ENCODE measurements at regions not wholly inside any gene's neighbourhood (a gene's known extent, or its start where the extent isn't known, plus 50 kb on each side); places are given as distances from the start of the nearest gene placed in this dataset.

DNA sequence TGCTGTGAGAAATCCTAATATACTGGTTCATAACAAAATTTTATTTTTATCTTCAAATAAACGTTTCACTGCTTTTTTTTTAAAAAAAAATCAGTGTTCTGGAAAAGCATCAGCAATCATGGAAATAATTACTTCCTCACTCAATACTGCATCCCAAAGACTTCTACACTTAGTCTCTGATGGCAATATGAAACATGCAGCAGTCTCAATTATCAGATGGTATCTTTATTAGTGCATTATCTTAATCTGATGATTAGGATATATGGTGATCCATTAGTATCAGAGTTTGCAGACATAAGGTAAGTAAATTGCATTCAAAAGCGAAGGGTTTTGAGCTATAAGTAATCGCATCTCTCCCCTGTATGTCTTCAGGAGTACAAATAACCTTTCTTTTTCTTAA is 218.3 kb upstream of the EDNRB start:
- Histone ChIP-seq H3K27me3 (ENCODE audit: control insufficient read depth in 2 of 2, insufficient read depth in 2 of 2, low read length in 2 of 2) (no peaks in the 10 kb centered on the region), H3K36me3 (replicated peaks in 1 of 2; ENCODE audit: control insufficient read depth in 1 of 2, insufficient read depth in 2 of 2, low read length in 2 of 2) (no peaks in the 10 kb centered on the region), H3K27ac (ENCODE audit: low read depth in 1 of 2, low read length in 2 of 2) (no peak overlapping the region), H3K79me2 (ENCODE audit: insufficient read depth, low read length) (no peaks in the 10 kb centered on the region), H2AFZ (ENCODE audit: insufficient read depth, low read depth, low read length, poor library complexity, severe bottlenecking) (no peak overlapping the region), H4K20me1 (ENCODE audit: insufficient read depth, low read length) (no peaks in the 10 kb centered on the region), H3K4me1 (ENCODE audit: control insufficient read depth in 1 of 2, insufficient read depth in 2 of 2, low read length in 2 of 2) (peaks cover 3 to 5% of the 10 kb centered on the region in 2 donors), H3K4me3 (replicated peaks in 1 of 3; ENCODE audit: low read depth in 2 of 3, low read length in 3 of 3) (no peak overlapping the region), H3K9me3 (replicated peaks in 1 of 2; ENCODE audit: control insufficient read depth in 1 of 2, insufficient read depth in 1 of 2, low read length in 2 of 2) (no peaks in the 10 kb centered on the region), H3K4me2 (replicated peaks; ENCODE audit: extremely low read depth, low read length, poor library complexity, severe bottlenecking) (no peak overlapping the region), H3K9ac (ENCODE audit: insufficient read depth, low read length, poor library complexity, severe bottlenecking) (no peak overlapping the region)
- Mint-ChIP-seq H3K9me3 (no peaks in the 10 kb centered on the region), H3K27me3 (ENCODE audit: low read depth in 3 of 3) (peaks cover 0 to 2% (median 0%) of the 10 kb centered on the region in 3 donors), H3K4me3 (no peak overlapping the region), H3K4me1 (peaks cover 7% of the 10 kb centered on the region), H3K36me3 (no peaks in the 10 kb centered on the region), H3K27ac (no peak overlapping the region)
- TF ChIP-seq CTCF (IDR thresholded peaks at IDR 0.05), result no peak
- intact Hi-C loops (cut with micrococcal nuclease), result loop anchor here (5.0 kb wide), 1 partner anchor 840 kb away; no protein-coding TSS in a partner anchor
- no peak for DNase-seq
- WGBS (ENCODE audit: insufficient coverage), result no CpG with 5 or more reads among the region's 3 CpGs

GRCh38 chr13:78133511-78133910 is 214.9 kb upstream of the EDNRB start:
- no CpG with 5 or more reads among the region's 3 CpGs for WGBS (ENCODE audit: insufficient coverage)
- Histone ChIP-seq H3K9ac (ENCODE audit: insufficient read depth, low read length, poor library complexity, severe bottlenecking) (no peak overlapping the region), H3K27me3 (ENCODE audit: control insufficient read depth in 2 of 2, insufficient read depth in 2 of 2, low read length in 2 of 2) (no peaks in the 10 kb centered on the region), H3K79me2 (ENCODE audit: insufficient read depth, low read length) (no peaks in the 10 kb centered on the region), H3K4me1 (ENCODE audit: control insufficient read depth in 1 of 2, insufficient read depth in 2 of 2, low read length in 2 of 2) (peaks cover 3 to 5% of the 10 kb centered on the region in 2 donors), H3K36me3 (replicated peaks in 1 of 2; ENCODE audit: control insufficient read depth in 1 of 2, insufficient read depth in 2 of 2, low read length in 2 of 2) (no peaks in the 10 kb centered on the region), H2AFZ (ENCODE audit: insufficient read depth, low read depth, low read length, poor library complexity, severe bottlenecking) (no peak overlapping the region), H3K4me3 (replicated peaks in 1 of 3; ENCODE audit: low read depth in 2 of 3, low read length in 3 of 3) (no peak overlapping the region), H3K4me2 (replicated peaks; ENCODE audit: extremely low read depth, low read length, poor library complexity, severe bottlenecking) (no peak overlapping the region), H3K9me3 (replicated peaks in 1 of 2; ENCODE audit: control insufficient read depth in 1 of 2, insufficient read depth in 1 of 2, low read length in 2 of 2) (no peaks in the 10 kb centered on the region), H3K27ac (ENCODE audit: low read depth in 1 of 2, low read length in 2 of 2) (no peak overlapping the region), H4K20me1 (ENCODE audit: insufficient read depth, low read length) (no peaks in the 10 kb centered on the region)
- Mint-ChIP-seq H3K4me3 (no peak overlapping the region), H3K9me3 (no peaks in the 10 kb centered on the region), H3K4me1 (peaks cover 7% of the 10 kb centered on the region), H3K27ac (no peak overlapping the region), H3K36me3 (no peaks in the 10 kb centered on the region), H3K27me3 (ENCODE audit: low read depth in 3 of 3) (peaks cover 0 to 5% (median 5%) of the 10 kb centered on the region in 3 donors)
- intact Hi-C loops (cut with micrococcal nuclease), result no loop called here
- TF ChIP-seq CTCF (IDR thresholded peaks at IDR 0.05), result no peak
- no peak for DNase-seq
